Neural progenitor cell (in vitro differentiated cells): ENCODE measurements at regions not wholly inside any gene's neighbourhood (a gene's known extent, or its start where the extent isn't known, plus 50 kb on each side); places are given as distances from the start of the nearest gene placed in this dataset.

Experiments used
- EZH2 ChIP-seq: fragments of 200-600 bp; sonication (generic); IDR thresholded peaks from 2 replicates; pipeline ENCODE4 v1.6.1; 2017; ENCODE audit warnings: antibody characterized with exemption, mild to moderate bottlenecking, moderate library complexity
- TF ChIP-seq, protein P1 (sequence below): fragments of 200-600 bp; sonication (generic); IDR thresholded peaks from 2 replicates; pipeline ENCODE4 v1.5.1; 2017; ENCODE audit warnings: antibody characterized with exemption, mild to moderate bottlenecking

DNA sequence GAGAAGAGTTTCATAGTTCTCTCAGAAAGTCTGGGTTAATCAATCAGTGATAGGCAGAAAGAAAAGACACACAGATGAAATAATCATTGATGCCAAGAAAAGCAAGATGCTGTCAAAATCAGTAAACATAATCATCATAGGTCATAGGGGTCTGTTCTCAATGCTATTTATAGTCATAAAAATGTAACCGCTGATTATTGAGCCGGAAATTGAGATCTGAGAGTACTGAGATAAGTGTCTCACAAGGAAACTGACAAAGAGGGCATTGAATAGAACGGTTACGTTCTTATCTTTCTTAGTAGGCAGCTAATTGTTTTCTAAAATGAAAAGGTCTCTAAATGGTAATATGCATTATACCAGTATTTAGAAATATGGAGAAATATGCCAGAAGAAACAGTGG lies 1686.1 kb upstream of the AGA start:
- TF ChIP-seq EZH2: no peak
- TF ChIP-seq, protein P1, sequence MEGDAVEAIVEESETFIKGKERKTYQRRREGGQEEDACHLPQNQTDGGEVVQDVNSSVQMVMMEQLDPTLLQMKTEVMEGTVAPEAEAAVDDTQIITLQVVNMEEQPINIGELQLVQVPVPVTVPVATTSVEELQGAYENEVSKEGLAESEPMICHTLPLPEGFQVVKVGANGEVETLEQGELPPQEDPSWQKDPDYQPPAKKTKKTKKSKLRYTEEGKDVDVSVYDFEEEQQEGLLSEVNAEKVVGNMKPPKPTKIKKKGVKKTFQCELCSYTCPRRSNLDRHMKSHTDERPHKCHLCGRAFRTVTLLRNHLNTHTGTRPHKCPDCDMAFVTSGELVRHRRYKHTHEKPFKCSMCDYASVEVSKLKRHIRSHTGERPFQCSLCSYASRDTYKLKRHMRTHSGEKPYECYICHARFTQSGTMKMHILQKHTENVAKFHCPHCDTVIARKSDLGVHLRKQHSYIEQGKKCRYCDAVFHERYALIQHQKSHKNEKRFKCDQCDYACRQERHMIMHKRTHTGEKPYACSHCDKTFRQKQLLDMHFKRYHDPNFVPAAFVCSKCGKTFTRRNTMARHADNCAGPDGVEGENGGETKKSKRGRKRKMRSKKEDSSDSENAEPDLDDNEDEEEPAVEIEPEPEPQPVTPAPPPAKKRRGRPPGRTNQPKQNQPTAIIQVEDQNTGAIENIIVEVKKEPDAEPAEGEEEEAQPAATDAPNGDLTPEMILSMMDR: no peak
